Activated CD4-positive, alpha-beta T cell treated with anti-CD3 and anti-CD28 coated beads, Interleukin-2, amount 10 ng/mL, durations not matched to agents 24 days and 14 days (primary cell): ENCODE measurements at regions not wholly inside any gene's neighbourhood (a gene's known extent, or its start where the extent isn't known, plus 50 kb on each side); places are given as distances from the start of the nearest gene placed in this dataset.
"Not testable (repeated sequence)": the region's sequence is repeated elsewhere in the genome, so short reads cannot be mapped to it uniquely, and the experiment has no call there.

ENCODE experiments used
- DNase-seq: peaks from one replicate; pipeline ENCODE4 v3.0.0; 2022
- H3K27ac Mint-ChIP-seq: one replicate; pipeline ENCODE4 v1.8.0; 2022; ENCODE audit warnings: mild to moderate bottlenecking, mixed read lengths
- H3K27me3 Mint-ChIP-seq: one replicate; pipeline ENCODE4 v1.8.0; 2022; ENCODE audit warnings: mixed read lengths
- H3K36me3 Mint-ChIP-seq: one replicate; pipeline ENCODE4 v1.8.0; 2022; ENCODE audit warnings: low read depth, mild to moderate bottlenecking, mixed read lengths
- H3K4me1 Mint-ChIP-seq: one replicate; pipeline ENCODE4 v1.8.0; 2021; ENCODE audit warnings: mixed read lengths
- H3K4me3 Mint-ChIP-seq: one replicate; pipeline ENCODE4 v1.8.0; 2022; ENCODE audit warnings: mild to moderate bottlenecking, moderate library complexity, mixed read lengths
- H3K9me3 Mint-ChIP-seq: one replicate; pipeline ENCODE4 v1.8.0; 2021; ENCODE audit warnings: mixed read lengths
- intact Hi-C: fragments of 100-400 bp; cut with micrococcal nuclease; formaldehyde crosslinking; loops from one replicate; pipeline ENCODE4 v1.15.1; 2023

DNA sequence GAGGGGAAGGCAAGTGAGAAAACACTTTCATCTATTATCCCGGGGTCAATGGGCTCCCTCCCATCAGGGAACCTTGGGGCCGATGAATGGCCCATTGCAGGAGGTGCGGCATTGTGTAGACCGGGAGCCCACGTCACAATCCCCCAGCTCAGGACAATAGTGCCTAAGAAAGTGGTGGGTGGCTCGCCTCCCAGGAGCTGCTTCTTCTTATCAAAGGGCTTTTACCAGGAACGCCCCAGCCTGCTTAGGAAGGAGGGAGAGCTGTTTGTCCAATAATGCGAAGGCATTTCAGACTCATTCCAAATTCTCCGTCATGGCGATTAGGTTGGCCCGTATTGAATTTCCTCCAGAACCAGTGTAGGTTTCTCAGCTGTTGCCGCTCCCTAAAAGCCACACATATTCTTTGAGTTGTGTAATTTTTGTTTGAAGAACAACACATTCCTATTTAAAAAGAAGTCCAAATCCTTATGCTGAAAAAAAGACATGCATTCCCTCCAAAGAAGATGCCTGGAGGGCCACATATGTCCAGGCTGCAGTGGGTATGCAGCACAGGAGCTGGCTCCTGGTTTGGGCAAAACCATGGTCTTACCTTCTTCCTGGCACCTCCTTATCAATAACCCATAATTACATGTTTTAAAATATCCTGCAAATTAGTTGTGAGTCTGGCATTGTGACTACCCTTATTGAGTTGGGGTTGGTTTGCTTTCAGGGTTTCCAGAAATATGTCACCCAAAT, 264.7 kb downstream of the MYCN start:
- no peak overlapping the region for H3K4me3 Mint-ChIP-seq
- intact Hi-C loops, result no loop called here
- H3K27me3 Mint-ChIP-seq, result no peaks in the 10 kb centered on the region
- no peak overlapping the region for H3K27ac Mint-ChIP-seq
- H3K36me3 Mint-ChIP-seq, result no peaks in the 10 kb centered on the region
- H3K9me3 Mint-ChIP-seq, result no peaks in the 10 kb centered on the region
- no peak for DNase-seq
- no peaks in the 10 kb centered on the region for H3K4me1 Mint-ChIP-seq

DNA sequence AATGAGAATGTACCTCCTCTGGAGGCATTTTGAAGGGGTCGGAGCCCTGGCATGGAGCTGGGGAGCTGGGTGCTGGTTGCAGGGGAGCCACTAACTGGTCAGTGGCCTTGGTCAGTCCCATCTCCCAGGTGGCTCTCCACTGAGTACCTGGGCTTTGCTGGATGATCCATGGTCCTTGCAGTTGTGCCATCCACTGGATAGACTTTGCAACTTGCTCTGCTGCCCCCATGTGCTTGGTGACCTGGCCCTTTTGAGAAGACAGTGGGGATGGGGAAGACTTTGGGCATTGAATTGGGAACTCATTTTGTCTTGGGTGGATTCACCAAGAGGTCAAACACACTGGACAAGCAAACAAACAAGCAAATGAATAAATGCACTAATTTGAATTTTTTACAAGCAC, 263.9 kb downstream of the MYCN start:
- DNase-seq, result no peak
- H3K4me1 Mint-ChIP-seq, result no peaks in the 10 kb centered on the region
- no peak overlapping the region for H3K4me3 Mint-ChIP-seq
- no peaks in the 10 kb centered on the region for H3K9me3 Mint-ChIP-seq
- intact Hi-C loops, result no loop called here
- H3K27me3 Mint-ChIP-seq, result no peaks in the 10 kb centered on the region
- no peaks in the 10 kb centered on the region for H3K36me3 Mint-ChIP-seq
- no peak overlapping the region for H3K27ac Mint-ChIP-seq

DNA sequence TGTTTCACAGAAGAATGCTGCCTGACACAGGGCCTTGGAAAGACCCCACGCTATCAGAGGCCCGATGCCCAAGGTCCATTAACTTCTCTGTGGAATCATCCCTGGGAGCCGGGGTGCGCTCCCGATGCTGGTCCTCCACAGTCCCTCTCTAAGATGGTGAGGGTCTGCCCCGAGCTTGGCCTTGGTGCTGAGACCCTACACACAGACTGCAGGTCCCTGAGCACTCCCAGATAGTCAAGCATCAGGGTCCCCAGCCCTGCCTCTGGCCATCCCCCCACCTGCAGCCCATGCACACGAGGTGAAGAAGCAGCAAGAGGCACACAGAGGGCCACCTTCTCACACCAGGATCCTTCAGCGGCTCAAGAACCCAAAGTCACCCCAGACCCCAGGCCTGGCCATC, 263.3 kb downstream of the MYCN start:
- no peaks in the 10 kb centered on the region for H3K36me3 Mint-ChIP-seq
- H3K27me3 Mint-ChIP-seq, result no peaks in the 10 kb centered on the region
- intact Hi-C loops, result no loop called here
- H3K9me3 Mint-ChIP-seq, result no peaks in the 10 kb centered on the region
- H3K4me1 Mint-ChIP-seq, result no peaks in the 10 kb centered on the region
- no peak overlapping the region for H3K4me3 Mint-ChIP-seq
- H3K27ac Mint-ChIP-seq, result no peak overlapping the region
- DNase-seq, result no peak

GRCh38 chr2:16203069-16203468, 262.7 kb downstream of the MYCN start:
- no peaks in the 10 kb centered on the region for H3K36me3 Mint-ChIP-seq
- H3K4me1 Mint-ChIP-seq, result no peaks in the 10 kb centered on the region
- DNase-seq, result no peak
- H3K4me3 Mint-ChIP-seq, result no peak overlapping the region
- H3K27me3 Mint-ChIP-seq, result no peaks in the 10 kb centered on the region
- no peak overlapping the region for H3K27ac Mint-ChIP-seq
- no peaks in the 10 kb centered on the region for H3K9me3 Mint-ChIP-seq
- intact Hi-C loops, result no loop called here

DNA sequence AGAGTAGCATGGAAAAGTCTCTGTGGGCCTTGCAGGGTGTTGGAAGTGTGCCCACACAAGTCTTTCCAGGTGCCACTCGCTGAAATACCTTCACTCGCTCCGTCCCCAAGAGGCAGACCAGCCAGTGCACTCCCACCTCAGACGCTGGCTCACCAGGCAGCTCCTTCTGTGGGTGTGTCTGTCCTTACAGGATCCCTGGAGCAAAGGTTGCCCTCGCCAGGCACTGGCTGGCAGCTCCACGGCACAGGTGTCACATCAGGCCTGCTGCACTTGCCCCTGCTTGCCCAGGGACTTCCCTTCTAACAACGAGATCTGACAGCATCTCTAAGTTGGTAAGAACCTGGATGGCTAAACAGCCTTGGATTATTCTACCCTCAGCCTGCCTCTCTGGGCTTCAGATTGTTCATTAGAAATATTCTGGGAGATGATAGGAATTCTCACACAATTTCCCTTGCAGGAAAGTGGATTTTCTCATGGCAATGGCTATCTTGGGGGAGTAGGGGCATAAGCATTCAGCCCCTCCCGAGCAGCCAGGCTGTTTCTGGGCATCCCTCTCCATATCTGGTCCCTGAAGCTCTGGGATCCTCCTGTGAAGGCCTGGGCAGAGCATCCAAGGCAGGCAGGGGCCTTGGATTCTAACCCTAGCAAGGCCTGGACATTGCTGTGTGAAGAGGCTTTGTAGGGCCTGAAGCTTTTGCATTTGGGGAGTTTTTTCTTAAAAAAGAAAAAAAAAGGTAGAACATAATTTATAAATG, 262.1 kb downstream of the MYCN start:
- Mint-ChIP-seq H3K4me3 (no peak overlapping the region), H3K9me3 (no peaks in the 10 kb centered on the region), H3K27me3 (no peaks in the 10 kb centered on the region)

DNA sequence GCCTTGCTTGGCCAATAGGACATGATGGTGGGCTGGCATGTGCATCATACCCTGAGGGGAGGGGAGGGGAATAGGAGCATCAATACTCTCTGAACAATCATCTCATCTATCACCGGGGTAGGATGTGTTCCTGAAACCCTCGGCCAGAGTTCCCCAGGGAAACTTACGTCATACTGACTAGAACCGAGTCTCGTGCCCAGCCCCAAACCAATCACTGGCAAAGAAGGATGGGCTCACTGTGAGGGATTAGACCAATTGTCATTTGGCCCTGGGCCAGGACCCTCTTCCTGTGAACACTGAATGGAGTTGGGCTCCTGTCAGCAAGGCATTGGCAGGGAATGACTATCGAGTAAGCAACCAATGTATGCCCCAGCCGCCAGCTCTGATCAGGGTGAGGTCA, 261.5 kb downstream of the MYCN start:
- H3K27ac Mint-ChIP-seq, result no peak overlapping the region
- no peaks in the 10 kb centered on the region for H3K27me3 Mint-ChIP-seq
- no peak overlapping the region for H3K4me3 Mint-ChIP-seq
- H3K4me1 Mint-ChIP-seq, result no peaks in the 10 kb centered on the region
- H3K9me3 Mint-ChIP-seq, result no peaks in the 10 kb centered on the region
- intact Hi-C loops, result no loop called here
- DNase-seq, result no peak
- no peaks in the 10 kb centered on the region for H3K36me3 Mint-ChIP-seq

More for the DNA sequence above, 262.1 kb downstream of the MYCN start:
- Mint-ChIP-seq H3K4me1 (no peaks in the 10 kb centered on the region), H3K36me3 (no peaks in the 10 kb centered on the region), H3K27ac (no peak overlapping the region)
- DNase-seq, result no peak
- intact Hi-C loops, result no loop called here

- intact Hi-C loops, result no loop called here
- Mint-ChIP-seq H3K27ac (no peak overlapping the region), H3K36me3 (no peaks in the 10 kb centered on the region), H3K27me3 (no peaks in the 10 kb centered on the region), H3K9me3 (no peaks in the 10 kb centered on the region), H3K4me1 (no peaks in the 10 kb centered on the region), H3K4me3 (no peak overlapping the region)
- DNase-seq, result no peak
These were observed 260.3 kb downstream of the MYCN start for GRCh38 chr2:16200554-16201193.

DNA sequence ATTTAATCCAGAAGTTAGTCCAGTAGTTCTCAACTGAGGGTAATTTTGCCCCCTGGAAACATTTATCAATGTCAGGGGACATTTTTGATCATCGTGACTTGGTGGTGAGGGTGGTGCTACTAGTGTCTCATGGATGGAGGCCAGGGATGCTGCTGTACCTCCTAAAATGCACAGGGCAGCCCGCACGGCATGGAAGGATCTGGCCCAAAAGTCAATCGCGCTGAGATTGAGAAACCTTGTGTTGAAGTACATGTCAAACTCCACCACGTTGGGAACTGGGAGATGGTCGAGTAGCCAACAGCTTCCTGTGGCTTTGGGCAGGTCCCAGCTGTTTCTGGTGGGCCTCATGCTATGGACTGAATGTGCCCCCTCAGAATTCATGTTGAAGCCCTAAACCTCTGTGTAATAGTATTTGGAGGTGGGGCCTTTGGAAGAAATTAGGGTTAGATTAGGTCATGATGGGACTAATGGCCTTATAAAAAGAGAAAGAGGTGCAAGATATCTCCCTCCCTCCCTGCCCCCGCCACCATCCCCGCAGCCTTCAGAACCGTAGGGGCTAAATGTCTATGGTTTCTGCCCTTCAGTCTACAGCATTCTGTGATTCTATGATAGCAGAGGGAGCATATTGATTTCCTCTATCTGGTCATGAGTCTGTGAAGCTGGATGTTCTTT, 259.7 kb downstream of the MYCN start:
- DNase-seq, result no peak
- H3K36me3 Mint-ChIP-seq, result no peaks in the 10 kb centered on the region
- no peaks in the 10 kb centered on the region for H3K27me3 Mint-ChIP-seq
- intact Hi-C loops, result no loop called here
- no peaks in the 10 kb centered on the region for H3K4me1 Mint-ChIP-seq
- no peaks in the 10 kb centered on the region for H3K9me3 Mint-ChIP-seq
- no peak overlapping the region for H3K27ac Mint-ChIP-seq
- no peak overlapping the region for H3K4me3 Mint-ChIP-seq

DNA sequence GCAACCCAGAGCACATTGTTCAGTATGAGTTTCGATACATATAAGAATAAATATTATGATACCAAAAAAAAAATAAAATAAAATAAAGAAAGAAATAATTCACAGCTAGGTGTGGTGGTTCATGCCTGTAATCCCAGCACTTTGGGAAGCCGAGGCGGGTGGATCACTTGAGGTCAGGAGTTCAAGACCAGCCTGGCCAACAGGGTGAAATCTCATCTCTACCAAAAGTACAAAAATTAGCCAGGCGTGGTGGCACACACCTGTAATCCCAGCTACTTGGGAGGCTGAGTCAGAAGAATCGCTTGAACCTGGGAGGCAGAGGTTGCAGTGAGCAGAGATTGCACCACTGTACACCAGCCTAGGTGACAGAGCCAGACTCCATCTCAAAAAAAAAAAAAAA, 258.9 kb downstream of the MYCN start:
- H3K4me1 Mint-ChIP-seq, H3K4me3 Mint-ChIP-seq, H3K27ac Mint-ChIP-seq, H3K36me3 Mint-ChIP-seq, DNase-seq, H3K27me3 Mint-ChIP-seq, intact Hi-C loops, H3K9me3 Mint-ChIP-seq: not testable (repeated sequence)

- Mint-ChIP-seq H3K27me3 (no peaks in the 10 kb centered on the region), H3K4me1 (no peaks in the 10 kb centered on the region), H3K36me3 (no peaks in the 10 kb centered on the region), H3K4me3 (no peak overlapping the region), H3K27ac (no peak overlapping the region), H3K9me3 (no peaks in the 10 kb centered on the region)
- intact Hi-C loops, result no loop called here
- no peak for DNase-seq
These were observed 258.0 kb downstream of the MYCN start for GRCh38 chr2:16198166-16198912.

GRCh38 chr2:16197504-16198147, 257.3 kb downstream of the MYCN start:
- Mint-ChIP-seq H3K36me3 (no peaks in the 10 kb centered on the region), H3K4me3 (no peak overlapping the region), H3K9me3 (no peaks in the 10 kb centered on the region), H3K27ac (no peak overlapping the region), H3K27me3 (no peaks in the 10 kb centered on the region), H3K4me1 (no peaks in the 10 kb centered on the region)
- no peak for DNase-seq
- intact Hi-C loops, result no loop called here

- Mint-ChIP-seq H3K36me3 (no peaks in the 10 kb centered on the region), H3K4me3 (no peak overlapping the region), H3K27ac (no peak overlapping the region), H3K27me3 (no peaks in the 10 kb centered on the region), H3K9me3 (no peaks in the 10 kb centered on the region), H3K4me1 (no peaks in the 10 kb centered on the region)
- intact Hi-C loops, result no loop called here
- DNase-seq, result no peak
These were observed 256.5 kb downstream of the MYCN start for GRCh38 chr2:16196687-16197503.
